ENCODE measurements at regions not wholly inside any gene's neighbourhood (a gene's known extent, or its start where the extent isn't known, plus 50 kb on each side); places are given as distances from the start of the nearest gene placed in this dataset.

DNA sequence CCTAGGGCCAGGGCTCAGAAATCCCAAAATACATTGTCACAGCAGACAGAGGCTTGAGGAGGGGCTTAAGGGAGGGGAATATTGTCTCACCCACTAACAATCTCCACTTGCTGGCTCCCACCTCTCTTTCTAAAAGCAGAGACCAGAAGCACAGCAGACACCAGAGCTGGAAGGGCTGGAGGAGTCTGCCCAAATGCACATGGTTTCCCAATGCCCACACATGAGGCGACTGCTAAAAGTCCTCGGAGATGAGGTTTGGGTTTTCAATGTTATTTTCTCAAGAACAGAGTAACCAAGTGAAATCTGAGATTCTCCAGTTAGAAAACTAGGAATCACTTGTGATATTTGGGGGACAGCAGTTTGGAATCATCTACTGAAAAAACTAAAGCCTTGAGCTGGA, 325.6 kb upstream of the JARID2 start:
- TF ChIP-seq CTCF (IDR thresholded peaks at IDR 0.05; ENCODE audit: extremely low read depth, insufficient read depth, missing control alignments): no peak
- no peak for DNase-seq (ENCODE audit: low spot score)
- in situ Hi-C loops (cut with MboI; ENCODE audit: low pct_unique_long_range_greater_than_20kb, low sequenced_read_pairs, unreplicated experiment): no loop called here

DNA sequence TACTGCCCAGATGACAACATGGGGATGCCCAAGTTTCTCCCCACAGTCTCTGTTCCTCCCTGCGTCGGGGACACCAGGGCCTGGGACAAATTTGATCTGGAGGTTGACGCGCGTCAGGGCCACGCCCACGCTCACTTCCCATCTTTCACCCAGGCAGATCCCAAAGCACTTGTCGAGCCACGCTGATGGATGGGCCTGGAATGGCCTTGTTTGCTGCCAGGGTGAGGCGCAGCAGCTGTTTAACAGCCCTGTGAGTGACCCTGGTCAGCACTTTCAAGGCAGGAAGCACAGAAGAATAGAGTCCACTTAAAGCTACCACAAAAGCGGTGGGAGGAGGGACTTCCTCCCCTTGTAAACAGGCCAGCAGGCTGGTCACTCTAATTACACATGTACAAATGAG, 324.7 kb upstream of the JARID2 start:
- no peak for DNase-seq (ENCODE audit: low spot score)
- TF ChIP-seq CTCF (IDR thresholded peaks at IDR 0.05; ENCODE audit: extremely low read depth, insufficient read depth, missing control alignments): no peak
- in situ Hi-C loops (cut with MboI; ENCODE audit: low pct_unique_long_range_greater_than_20kb, low sequenced_read_pairs, unreplicated experiment): no loop called here

DNA sequence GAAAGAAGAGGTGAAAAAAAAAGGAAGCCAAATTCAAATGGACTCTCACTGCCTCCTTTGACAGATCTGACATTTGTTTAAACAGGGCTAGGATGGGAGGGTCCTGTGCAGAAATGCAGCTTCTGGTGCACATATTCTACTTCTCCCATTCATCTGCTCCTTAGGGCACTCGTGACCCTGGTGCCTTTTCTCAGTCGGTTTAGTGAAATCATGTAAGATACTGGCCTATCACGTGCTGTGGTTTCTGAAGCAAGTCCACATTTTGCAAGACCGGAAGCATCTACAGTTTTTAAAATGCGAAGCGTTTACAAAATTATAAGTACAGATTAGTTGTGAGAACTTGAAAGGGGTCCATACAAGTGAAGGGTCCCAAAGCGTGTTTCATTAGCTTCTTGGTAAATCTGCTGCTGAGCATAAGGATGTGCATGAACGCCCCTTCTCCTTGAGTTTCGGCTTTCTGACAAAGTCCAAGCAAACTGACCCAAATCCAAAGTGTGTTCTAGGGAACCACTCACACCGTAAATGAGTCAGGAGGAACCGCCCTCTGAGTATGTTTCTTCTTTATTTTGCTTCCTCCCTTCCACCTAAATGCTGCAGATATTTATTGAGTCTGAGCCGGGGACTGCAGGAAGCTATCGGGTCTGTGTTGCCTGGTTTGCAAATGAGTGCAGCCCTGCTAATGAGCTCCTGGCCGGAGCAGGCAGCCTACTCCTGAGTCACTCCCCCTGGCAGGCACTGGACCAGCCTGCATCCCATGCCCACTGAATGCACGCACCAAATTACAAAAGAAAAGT, 323.8 kb upstream of the JARID2 start:
- no peak for TF ChIP-seq CTCF (IDR thresholded peaks at IDR 0.05; ENCODE audit: extremely low read depth, insufficient read depth, missing control alignments)
- no peak for DNase-seq (ENCODE audit: low spot score)
- in situ Hi-C loops (cut with MboI; ENCODE audit: low pct_unique_long_range_greater_than_20kb, low sequenced_read_pairs, unreplicated experiment): no loop called here

DNA sequence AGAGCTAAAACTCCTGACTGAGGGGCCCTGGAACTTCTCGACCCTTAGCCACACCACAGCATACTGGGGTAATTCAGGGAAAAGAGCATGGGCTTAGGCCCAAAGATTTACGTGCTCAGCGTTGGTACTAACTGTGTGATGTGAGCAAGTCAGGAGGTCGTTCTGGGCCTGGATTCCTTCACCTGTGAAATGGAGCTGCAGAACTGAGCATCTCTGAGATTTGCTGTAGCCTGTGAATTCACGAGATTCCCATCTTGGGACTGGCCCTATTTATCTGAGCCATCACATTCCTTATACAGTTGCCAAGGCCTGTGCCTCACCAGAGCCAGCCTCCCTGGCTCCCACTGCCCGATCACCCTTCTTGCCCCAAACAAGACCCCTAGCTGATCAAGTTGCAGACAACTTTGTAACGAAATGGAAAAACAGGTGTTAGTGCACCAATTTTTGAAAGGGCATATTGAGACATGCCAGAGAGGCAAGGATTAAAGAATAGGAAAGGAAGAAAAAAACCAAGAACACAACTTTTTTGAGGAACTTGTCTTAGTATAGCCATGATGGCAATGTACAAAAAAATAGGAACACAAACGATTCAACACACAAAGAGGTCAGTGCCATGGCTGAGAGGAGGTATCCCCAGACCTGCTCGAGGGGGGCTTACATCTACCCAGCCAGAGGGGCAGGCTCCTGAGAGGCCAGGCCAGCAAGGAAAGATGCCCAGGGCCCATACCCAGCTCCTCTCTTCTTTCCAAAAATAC, 323.0 kb upstream of the JARID2 start:
- no peak for DNase-seq (ENCODE audit: low spot score)
- in situ Hi-C loops (cut with MboI; ENCODE audit: low pct_unique_long_range_greater_than_20kb, low sequenced_read_pairs, unreplicated experiment): no loop called here
- TF ChIP-seq CTCF (IDR thresholded peaks at IDR 0.05; ENCODE audit: extremely low read depth, insufficient read depth, missing control alignments): no peak

DNA sequence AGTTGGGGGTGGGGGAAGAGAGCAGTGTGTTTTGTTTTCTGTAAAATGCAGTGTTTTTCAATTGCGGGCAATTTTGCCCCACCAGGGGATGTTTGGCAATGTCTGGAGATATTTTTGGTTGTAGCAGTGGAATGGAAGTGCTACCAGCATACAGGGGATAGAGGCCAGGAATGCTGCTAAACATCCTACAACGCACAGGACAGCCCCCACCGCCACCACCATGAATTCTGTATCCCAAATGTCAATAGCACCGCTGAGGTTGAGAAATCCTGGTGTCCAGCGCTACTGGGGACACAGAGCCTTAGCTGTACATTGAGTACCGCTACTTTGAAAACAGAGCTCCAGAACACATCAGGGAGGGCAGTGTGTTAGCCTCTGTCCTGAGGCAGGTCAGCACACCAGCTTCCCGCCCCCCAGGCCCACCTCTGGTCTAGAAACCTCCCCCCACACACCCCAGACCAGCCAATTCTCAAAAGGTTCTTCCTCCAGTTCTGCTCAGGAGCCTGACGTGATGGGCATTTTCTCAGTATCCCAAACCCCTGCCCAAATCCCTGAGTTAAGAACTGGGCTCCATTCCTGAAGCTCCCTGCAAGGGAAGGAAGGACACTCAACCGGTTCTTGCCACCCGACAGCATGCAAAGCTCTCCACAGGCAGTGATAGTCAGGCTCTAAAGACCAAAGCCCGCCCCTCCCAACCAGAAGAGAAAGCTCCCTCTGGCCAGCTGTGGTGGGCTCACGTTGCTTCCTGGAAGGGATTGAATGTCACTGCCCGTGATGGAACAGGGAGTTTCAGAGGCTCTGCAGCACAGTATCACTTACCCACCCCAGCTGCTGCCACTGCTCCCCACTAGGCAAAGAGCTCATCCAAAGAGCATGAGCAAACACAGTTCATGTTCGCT, 321.5 kb upstream of the JARID2 start:
- no peak for TF ChIP-seq CTCF (IDR thresholded peaks at IDR 0.05; ENCODE audit: extremely low read depth, insufficient read depth, missing control alignments)
- DNase-seq (ENCODE audit: low spot score): no peak
- in situ Hi-C loops (cut with MboI; ENCODE audit: low pct_unique_long_range_greater_than_20kb, low sequenced_read_pairs, unreplicated experiment): no loop called here

- in situ Hi-C loops (cut with MboI; ENCODE audit: low pct_unique_long_range_greater_than_20kb, low sequenced_read_pairs, unreplicated experiment): no loop called here
- DNase-seq (ENCODE audit: low spot score): no peak
- no peak for TF ChIP-seq CTCF (IDR thresholded peaks at IDR 0.05; ENCODE audit: extremely low read depth, insufficient read depth, missing control alignments)
These were observed 320.7 kb upstream of the JARID2 start for GRCh38 chr6:14925025-14925698.

Data from GM13977 (cell line).